ENCODE measurements at regions not wholly inside any gene's neighbourhood (a gene's known extent, or its start where the extent isn't known, plus 50 kb on each side); places are given as distances from the start of the nearest gene placed in this dataset.
A peak's percentile ranks its signal among the peaks of the same experiment; 100 is the strongest.

GRCh38 chr1:104617474-104617873 is 867.8 kb downstream of the AMY1C start:
- H3K27ac ChIP-seq: no peak overlapping the region
- TF ChIP-seq, protein P1, sequence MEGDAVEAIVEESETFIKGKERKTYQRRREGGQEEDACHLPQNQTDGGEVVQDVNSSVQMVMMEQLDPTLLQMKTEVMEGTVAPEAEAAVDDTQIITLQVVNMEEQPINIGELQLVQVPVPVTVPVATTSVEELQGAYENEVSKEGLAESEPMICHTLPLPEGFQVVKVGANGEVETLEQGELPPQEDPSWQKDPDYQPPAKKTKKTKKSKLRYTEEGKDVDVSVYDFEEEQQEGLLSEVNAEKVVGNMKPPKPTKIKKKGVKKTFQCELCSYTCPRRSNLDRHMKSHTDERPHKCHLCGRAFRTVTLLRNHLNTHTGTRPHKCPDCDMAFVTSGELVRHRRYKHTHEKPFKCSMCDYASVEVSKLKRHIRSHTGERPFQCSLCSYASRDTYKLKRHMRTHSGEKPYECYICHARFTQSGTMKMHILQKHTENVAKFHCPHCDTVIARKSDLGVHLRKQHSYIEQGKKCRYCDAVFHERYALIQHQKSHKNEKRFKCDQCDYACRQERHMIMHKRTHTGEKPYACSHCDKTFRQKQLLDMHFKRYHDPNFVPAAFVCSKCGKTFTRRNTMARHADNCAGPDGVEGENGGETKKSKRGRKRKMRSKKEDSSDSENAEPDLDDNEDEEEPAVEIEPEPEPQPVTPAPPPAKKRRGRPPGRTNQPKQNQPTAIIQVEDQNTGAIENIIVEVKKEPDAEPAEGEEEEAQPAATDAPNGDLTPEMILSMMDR (IDR thresholded peaks at IDR 0.05): no peak
- TF ChIP-seq ZFX (IDR thresholded peaks at IDR 0.05; ENCODE audit: borderline replicate concordance): no peak

DNA sequence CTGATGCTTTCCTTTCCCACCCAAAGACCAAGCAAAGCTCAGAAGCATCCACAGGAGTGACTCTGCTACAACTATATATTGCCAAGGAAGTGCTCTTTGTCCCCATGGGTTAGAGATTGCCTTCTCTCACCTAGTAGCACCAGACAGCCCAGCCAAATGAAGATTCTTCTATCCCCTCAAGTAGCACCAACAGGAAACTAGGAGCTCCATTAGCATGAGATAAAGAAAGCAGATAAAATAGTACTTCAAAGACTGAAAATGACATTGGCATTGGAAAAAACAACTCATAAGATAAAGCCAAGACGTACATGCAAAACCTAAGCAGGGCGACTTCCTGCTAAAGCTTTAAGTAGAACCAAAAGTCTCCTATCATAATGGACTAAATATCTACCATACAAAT is 871.5 kb downstream of the AMY1C start:
- no peak overlapping the region for H3K27ac ChIP-seq
- TF ChIP-seq, protein P1 (IDR thresholded peaks at IDR 0.05): no peak
- TF ChIP-seq ZFX (IDR thresholded peaks at IDR 0.05; ENCODE audit: borderline replicate concordance): no peak

- no peak overlapping the region for H3K27ac ChIP-seq
- TF ChIP-seq, protein P1 (IDR thresholded peaks at IDR 0.05): no peak
- no peak for TF ChIP-seq ZFX (IDR thresholded peaks at IDR 0.05; ENCODE audit: borderline replicate concordance)
These were observed 874.8 kb downstream of the AMY1C start for GRCh38 chr1:104624538-104624937.

GRCh38 chr1:104629589-104629988 is 879.9 kb downstream of the AMY1C start:
- H3K27ac ChIP-seq: no peak overlapping the region
- TF ChIP-seq ZFX (IDR thresholded peaks at IDR 0.05; ENCODE audit: borderline replicate concordance): no peak
- TF ChIP-seq, protein P1 (IDR thresholded peaks at IDR 0.05): no peak

DNA sequence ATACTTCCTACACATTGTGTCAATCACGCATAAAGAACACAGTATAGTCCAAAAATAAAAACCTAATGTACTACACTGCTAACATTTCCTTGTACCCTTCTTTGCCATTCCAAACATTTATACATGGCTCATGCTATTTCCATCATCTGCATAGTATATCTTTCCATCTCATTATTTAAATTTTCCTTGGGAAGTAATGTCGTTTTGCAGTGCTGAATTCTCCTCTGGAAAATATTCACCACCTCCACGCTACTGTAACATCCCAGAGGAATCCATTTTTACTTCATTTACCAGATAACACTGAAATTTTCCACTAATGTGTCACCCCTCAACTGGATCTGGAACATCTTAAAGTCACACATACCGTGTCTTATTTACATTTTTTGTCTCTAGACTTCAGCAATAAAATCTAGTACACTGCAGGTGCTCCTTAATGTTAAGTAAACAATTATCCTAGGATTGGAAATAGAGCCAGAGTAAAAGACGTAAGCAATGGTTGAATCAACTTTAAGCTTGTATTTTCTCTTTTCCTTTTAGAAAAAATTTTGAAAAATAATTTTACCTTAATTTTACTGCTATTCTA is 881.0 kb downstream of the AMY1C start:
- TF ChIP-seq, protein P1 (IDR thresholded peaks at IDR 0.05): no peak
- no peak for TF ChIP-seq ZFX (IDR thresholded peaks at IDR 0.05; ENCODE audit: borderline replicate concordance)
- H3K27ac ChIP-seq: no peak overlapping the region

DNA sequence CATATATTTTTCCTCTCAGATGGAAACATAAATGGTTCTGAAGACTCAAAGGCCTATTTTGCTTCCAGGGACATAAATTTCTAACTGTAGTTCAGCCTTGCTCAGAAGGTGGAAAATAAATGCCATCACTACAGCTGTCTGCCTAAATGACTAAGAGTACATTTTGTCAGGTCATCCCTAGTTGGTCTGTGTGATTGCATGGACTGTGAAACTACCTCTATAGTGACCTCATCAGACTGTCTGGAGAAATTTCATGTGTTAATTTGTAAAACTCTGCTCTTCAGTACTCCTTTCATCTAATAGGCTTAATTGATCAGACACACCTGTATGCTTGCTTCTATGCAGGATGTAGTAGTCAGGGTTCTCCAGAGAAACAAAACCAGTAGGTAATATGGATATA is 886.9 kb downstream of the AMY1C start:
- TF ChIP-seq, protein P1 (IDR thresholded peaks at IDR 0.05): peak; percentile 33; the same call in 1 of the 2 replicates
- no peak for TF ChIP-seq ZFX (IDR thresholded peaks at IDR 0.05; ENCODE audit: borderline replicate concordance)

GRCh38 chr1:104646233-104646632 is 896.5 kb downstream of the AMY1C start:
- TF ChIP-seq, protein P1 (IDR thresholded peaks at IDR 0.05): no peak
- TF ChIP-seq ZFX (IDR thresholded peaks at IDR 0.05; ENCODE audit: borderline replicate concordance): no peak
- H3K27ac ChIP-seq: no peak overlapping the region

More for the DNA sequence above, 886.9 kb downstream of the AMY1C start:
- no peak overlapping the region for H3K27ac ChIP-seq
